AG10803 (cell line): ENCODE measurements at regions not wholly inside any gene's neighbourhood (a gene's known extent, or its start where the extent isn't known, plus 50 kb on each side); places are given as distances from the start of the nearest gene placed in this dataset.
"Not testable (repeated sequence)": the region's sequence is repeated elsewhere in the genome, so short reads cannot be mapped to it uniquely, and the experiment has no call there.

ENCODE experiments used
- DNase-seq: peaks from one replicate; pipeline ENCODE4 v3.0.0; 2010; ENCODE audit warnings: low read depth
- H3K4me3 ChIP-seq: 2 replicates; pipeline ENCODE4 v1.5.1; 2011; ENCODE audit warnings: mild to moderate bottlenecking, low read length, control low read depth
- CTCF ChIP-seq: conservative IDR thresholded peaks from 2 replicates; pipeline ENCODE4 v1.5.1; 2011; ENCODE audit warnings: mild to moderate bottlenecking, low read length, control low read depth, inconsistent platforms

- no peak overlapping the region for H3K4me3 ChIP-seq
- DNase-seq: no peak
- no peak for TF ChIP-seq CTCF
Observed at GRCh38 chr16:64669573-64669972, 452.3 kb downstream of the CDH11 start.

- H3K4me3 ChIP-seq: no peak overlapping the region
- TF ChIP-seq CTCF: no peak
- DNase-seq: no peak
Observed at GRCh38 chr16:64667334-64667877, 454.5 kb downstream of the CDH11 start.

GRCh38 chr16:64662312-64662711, 459.6 kb downstream of the CDH11 start:
- not testable (repeated sequence) for DNase-seq, H3K4me3 ChIP-seq

- no peak overlapping the region for H3K4me3 ChIP-seq
- DNase-seq: no peak
- TF ChIP-seq CTCF: no peak
Observed at GRCh38 chr16:64659866-64660265, 462.0 kb downstream of the CDH11 start.

- no peak overlapping the region for H3K4me3 ChIP-seq
- peak; percentile 58 for DNase-seq
- TF ChIP-seq CTCF: no peak
Observed at GRCh38 chr16:64657316-64658011, 464.4 kb downstream of the CDH11 start.

- DNase-seq: no peak
- H3K4me3 ChIP-seq: no peak overlapping the region
- no peak for TF ChIP-seq CTCF
Observed at GRCh38 chr16:64656471-64656870, 465.4 kb downstream of the CDH11 start.

GRCh38 chr16:64654178-64654577, 467.7 kb downstream of the CDH11 start:
- peak; percentile 15; the same call in 1 of the 2 replicates for TF ChIP-seq CTCF
- no peak overlapping the region for H3K4me3 ChIP-seq

GRCh38 chr16:64648282-64648681, 473.6 kb downstream of the CDH11 start:
- no peak overlapping the region for H3K4me3 ChIP-seq
- no peak for TF ChIP-seq CTCF
- DNase-seq: no peak

More at GRCh38 chr16:64654178-64654577, 467.7 kb downstream of the CDH11 start:
- DNase-seq: peak; percentile 47
